Colonic mucosa (tissue), 4 donors: ENCODE measurements at regions not wholly inside any gene's neighbourhood (a gene's known extent, or its start where the extent isn't known, plus 50 kb on each side); places are given as distances from the start of the nearest gene placed in this dataset.

Experiments used
- DNase-seq: peaks from one replicate; pipeline ENCODE4 v3.0.0-alpha.2; 2020
- H3K27ac ChIP-seq: fragments of 200-600 bp; one replicate; pipeline ENCODE4 v1.8.0; 2021
- H3K27me3 ChIP-seq: fragments of 200-600 bp; one replicate; pipeline ENCODE4 v1.8.0; 2021
- H3K36me3 ChIP-seq: fragments of 200-600 bp; one replicate; pipeline ENCODE4 v1.8.0; 2021
- H3K4me1 ChIP-seq: fragments of 200-600 bp; one replicate; pipeline ENCODE4 v1.8.0; 2021; ENCODE audit warnings: mild to moderate bottlenecking
- H3K4me3 ChIP-seq: fragments of 200-600 bp; one replicate; pipeline ENCODE4 v1.8.0; 2021
- H3K9ac ChIP-seq, 2 donors: one replicate each; pipeline ENCODE4 v1.7.0; 2013; ENCODE audit warnings: control low read depth in 2 of 2, low read depth in 2 of 2, low read length in 2 of 2
- H3K9me3 ChIP-seq: fragments of 200-600 bp; one replicate; pipeline ENCODE4 v1.8.0; 2021
- CTCF ChIP-seq: fragments of 200-600 bp; IDR thresholded peaks from one replicate; pipeline ENCODE4 v1.8.0; 2022; ENCODE audit warnings: antibody characterized with exemption, mild to moderate bottlenecking
- intact Hi-C: fragments of 100-400 bp; cut with DNase I; formaldehyde crosslinking; loops from one replicate; pipeline ENCODE4 v1.14.1; 2022
- donor health status: healthy.
- donor health status: DM: no; HTN: no; CAD: no.
- donor health status: DM: no; HTN: no; CAD: no.

GRCh38 chr13:106398289-106398688, 137.2 kb downstream of the EFNB2 start:
- Histone ChIP-seq H3K36me3 (no peaks in the 10 kb centered on the region), H3K9me3 (no peaks in the 10 kb centered on the region), H3K27me3 (no peaks in the 10 kb centered on the region), H3K9ac (no peak overlapping the region), H3K27ac (no peak overlapping the region), H3K4me3 (no peak overlapping the region), H3K4me1 (no peaks in the 10 kb centered on the region)
- intact Hi-C loops, result no loop called here
- no peak for TF ChIP-seq CTCF
- DNase-seq, result no peak

DNA sequence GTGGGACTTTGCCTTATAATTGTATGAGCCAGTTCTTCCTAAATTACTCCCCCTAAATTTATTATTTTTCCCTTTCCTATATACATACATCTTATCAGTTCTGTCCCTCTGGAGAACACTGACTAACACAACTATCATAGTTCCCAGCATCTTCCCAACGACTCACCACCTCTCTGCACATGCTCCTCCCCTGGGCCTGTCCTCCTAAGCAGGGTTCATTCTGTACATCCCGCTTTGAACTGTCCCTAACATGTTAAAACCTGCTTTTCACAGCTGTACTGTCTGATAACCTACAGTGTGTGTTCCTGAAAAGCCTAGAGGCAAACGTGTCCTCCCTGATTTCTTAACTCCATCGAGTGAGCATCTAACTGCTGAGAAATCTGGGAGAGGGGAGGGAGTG, 141.7 kb downstream of the EFNB2 start:
- no peak overlapping the region for H3K27ac ChIP-seq
- no peaks in the 10 kb centered on the region for H3K9me3 ChIP-seq
- H3K27me3 ChIP-seq, result no peaks in the 10 kb centered on the region
- no peak overlapping the region for H3K9ac ChIP-seq
- no peak for DNase-seq
- intact Hi-C loops, result no loop called here
- TF ChIP-seq CTCF, result no peak
- no peaks in the 10 kb centered on the region for H3K36me3 ChIP-seq
- H3K4me1 ChIP-seq, result no peaks in the 10 kb centered on the region
- H3K4me3 ChIP-seq, result no peak overlapping the region

GRCh38 chr13:106391681-106392080, 143.8 kb downstream of the EFNB2 start:
- DNase-seq, result no peak
- no peak for TF ChIP-seq CTCF
- Histone ChIP-seq H3K9me3 (no peaks in the 10 kb centered on the region), H3K27me3 (no peaks in the 10 kb centered on the region), H3K27ac (no peak overlapping the region), H3K4me1 (no peaks in the 10 kb centered on the region), H3K4me3 (no peak overlapping the region), H3K9ac (no peak overlapping the region), H3K36me3 (no peaks in the 10 kb centered on the region)
- intact Hi-C loops, result no loop called here

GRCh38 chr13:106391271-106391670, 144.2 kb downstream of the EFNB2 start:
- Histone ChIP-seq H3K27ac (no peak overlapping the region), H3K27me3 (no peaks in the 10 kb centered on the region), H3K4me1 (no peaks in the 10 kb centered on the region), H3K9ac (no peak overlapping the region), H3K4me3 (no peak overlapping the region), H3K9me3 (no peaks in the 10 kb centered on the region), H3K36me3 (no peaks in the 10 kb centered on the region)
- intact Hi-C loops, result no loop called here
- no peak for TF ChIP-seq CTCF
- DNase-seq, result no peak

GRCh38 chr13:106390367-106390766, 145.1 kb downstream of the EFNB2 start:
- Histone ChIP-seq H3K27ac (no peak overlapping the region), H3K4me1 (no peaks in the 10 kb centered on the region), H3K36me3 (no peaks in the 10 kb centered on the region), H3K4me3 (no peak overlapping the region), H3K9me3 (no peaks in the 10 kb centered on the region), H3K27me3 (no peaks in the 10 kb centered on the region), H3K9ac (no peak overlapping the region)
- no peak for DNase-seq
- intact Hi-C loops, result no loop called here
- TF ChIP-seq CTCF, result no peak

- Histone ChIP-seq H3K9ac (no peak overlapping the region), H3K36me3 (no peaks in the 10 kb centered on the region), H3K9me3 (no peaks in the 10 kb centered on the region), H3K27ac (no peak overlapping the region), H3K4me1 (no peaks in the 10 kb centered on the region), H3K4me3 (no peak overlapping the region), H3K27me3 (no peaks in the 10 kb centered on the region)
- intact Hi-C loops, result no loop called here
- DNase-seq, result no peak
- no peak for TF ChIP-seq CTCF
Observed at GRCh38 chr13:106385654-106386053, 149.8 kb downstream of the EFNB2 start.
